PC-9 (cell line): ENCODE measurements at regions not wholly inside any gene's neighbourhood (a gene's known extent, or its start where the extent isn't known, plus 50 kb on each side); places are given as distances from the start of the nearest gene placed in this dataset.

ENCODE experiments used
- BruUV-seq: library from RNA; stranded (reverse); fragments of 400-500 nt; replicated peaks from 2 replicates; lab custom pipeline; 2021; lab: Mats Ljungman, UMichigan
- CTCF ChIA-PET: fragments of 300-600 bp; sonication (Branson Sonifier 250); formaldehyde crosslinking; loops from one replicate; lab custom pipeline; 2022; ENCODE audit warnings: antibody characterized with exemption; lab: Charles Lee
- POLR2A ChIA-PET: fragments of 300-600 bp; sonication (Branson Sonifier 250); formaldehyde crosslinking; loops from one replicate; lab custom pipeline; 2022; ENCODE audit warnings: antibody characterized with exemption; ENCODE audit not compliant: unreplicated experiment; lab: Charles Lee
- DNase-seq, 2 experiments: peaks; one replicate each; pipeline versions ENCODE4 v3.0.0 to v3.0.0-alpha.2; 2015 to 2022; ENCODE audit warnings: mixed read lengths in 1 of 2
- H2AFZ ChIP-seq: fragments of 200-600 bp; sonication (generic); 2 replicates; pipeline ENCODE4 v1.8.1; 2017; ENCODE audit warnings: antibody characterized with exemption
- H3F3A ChIP-seq: fragments of 200-600 bp; sonication (generic); 2 replicates; pipeline ENCODE4 v1.8.1; 2017; ENCODE audit warnings: antibody characterized with exemption, mild to moderate bottlenecking, low read depth; ENCODE audit not compliant: insufficient read depth
- H3K27ac ChIP-seq: fragments of 200-600 bp; sonication (generic); 2 replicates; pipeline ENCODE4 v1.6.1; 2016; ENCODE audit warnings: mixed run types
- H3K27me3 ChIP-seq: fragments of 200-600 bp; sonication (generic); 2 replicates; pipeline ENCODE4 v1.6.1; 2016; ENCODE audit warnings: low read depth, mixed run types; ENCODE audit not compliant: insufficient read depth
- H3K36me3 ChIP-seq: fragments of 200-600 bp; sonication (generic); 2 replicates; pipeline ENCODE4 v1.6.1; 2016; ENCODE audit warnings: low read depth, mixed run types
- H3K4me1 ChIP-seq: fragments of 200-600 bp; sonication (generic); replicated peaks from 2 replicates; pipeline ENCODE4 v1.6.1; 2016; ENCODE audit warnings: mixed run types; ENCODE audit not compliant: insufficient read depth
- H3K4me2 ChIP-seq: fragments of 200-600 bp; sonication (generic); 2 replicates; pipeline ENCODE4 v1.6.1; 2017; ENCODE audit warnings: mixed run types
- H3K4me3 ChIP-seq: fragments of 200-600 bp; sonication (generic); 2 replicates; pipeline ENCODE4 v1.6.1; 2016; ENCODE audit warnings: mixed run types
- H3K79me2 ChIP-seq: fragments of 200-600 bp; sonication (generic); 2 replicates; pipeline ENCODE4 v1.6.1; 2017; ENCODE audit warnings: low read depth, mixed run types
- H3K9me2 ChIP-seq: fragments of 200-600 bp; sonication (generic); 2 replicates; pipeline ENCODE4 v1.8.1; 2017; ENCODE audit warnings: mild to moderate bottlenecking; ENCODE audit not compliant: insufficient read depth
- H3K9me3 ChIP-seq: fragments of 200-600 bp; sonication (generic); 2 replicates; pipeline ENCODE4 v1.8.1; 2016; ENCODE audit warnings: low read depth; ENCODE audit not compliant: insufficient read depth
- H4K20me1 ChIP-seq: fragments of 200-600 bp; sonication (generic); 2 replicates; pipeline ENCODE4 v1.8.1; 2017; ENCODE audit not compliant: insufficient read depth
- CTCF ChIP-seq: fragments of 200-600 bp; sonication (generic); conservative IDR thresholded peaks from 2 replicates; pipeline ENCODE4 v1.6.1; 2017; ENCODE audit warnings: mixed run types, antibody characterized with exemption, mild to moderate bottlenecking, moderate library complexity
- EZH2 ChIP-seq: fragments of 200-600 bp; sonication (generic); IDR thresholded peaks from 2 replicates; pipeline ENCODE4 v1.8.0; 2017; ENCODE audit warnings: antibody characterized with exemption, low read depth
- intact Hi-C: fragments of 100-400 bp; cut with micrococcal nuclease; formaldehyde crosslinking; loops from one replicate; pipeline ENCODE4 v1.10.0; 2022; ENCODE audit not compliant: unreplicated experiment

- no peaks in the 10 kb centered on the region for H3K36me3 ChIP-seq
- POLR2A ChIA-PET: no interaction called here
- no TSS peak for BruUV-seq
- no peaks in the 10 kb centered on the region for H3K79me2 ChIP-seq
- no peaks in the 10 kb centered on the region for H3F3A ChIP-seq
- CTCF ChIA-PET: no interaction called here
- no peak for DNase-seq
- H3K4me1 ChIP-seq: no peaks in the 10 kb centered on the region
- no peaks in the 10 kb centered on the region; the same call in 1 of the 2 replicates for H3K9me2 ChIP-seq
- H3K27me3 ChIP-seq: no peaks in the 10 kb centered on the region
- intact Hi-C loops: no loop called here
- H4K20me1 ChIP-seq: no peaks in the 10 kb centered on the region
- peaks cover 5% of the 10 kb centered on the region for H3K9me3 ChIP-seq
- TF ChIP-seq EZH2: no peak
- no peak for TF ChIP-seq CTCF
- H3K4me2 ChIP-seq: no peak overlapping the region
- no peak overlapping the region for H3K27ac ChIP-seq
- H2AFZ ChIP-seq: no peak overlapping the region
- H3K4me3 ChIP-seq: no peak overlapping the region
These were observed 260.6 kb downstream of the ZEB2 start for GRCh38 chr2:144259332-144259731.

- BruUV-seq: no TSS peak
- intact Hi-C loops: no loop called here
- H3K4me3 ChIP-seq: no peak overlapping the region
- H3K4me2 ChIP-seq: no peak overlapping the region
- DNase-seq: no peak
- H3F3A ChIP-seq: no peaks in the 10 kb centered on the region
- no peak overlapping the region for H3K27ac ChIP-seq
- H3K9me3 ChIP-seq: peaks cover 10% of the 10 kb centered on the region
- H3K9me2 ChIP-seq: no peaks in the 10 kb centered on the region; the same call in 1 of the 2 replicates
- no peaks in the 10 kb centered on the region for H3K4me1 ChIP-seq
- no peaks in the 10 kb centered on the region for H3K27me3 ChIP-seq
- ChIA-PET POLR2A (no interaction called here), CTCF (no interaction called here)
- H3K36me3 ChIP-seq: no peaks in the 10 kb centered on the region
- no peaks in the 10 kb centered on the region for H3K79me2 ChIP-seq
- H2AFZ ChIP-seq: no peak overlapping the region
- TF ChIP-seq CTCF (no peak), EZH2 (no peak)
- H4K20me1 ChIP-seq: no peaks in the 10 kb centered on the region
These were observed 261.8 kb downstream of the ZEB2 start for GRCh38 chr2:144258154-144258553.

GRCh38 chr2:144256996-144257707 lies 262.8 kb downstream of the ZEB2 start:
- Histone ChIP-seq H3K4me1 (no peaks in the 10 kb centered on the region), H3K27me3 (no peaks in the 10 kb centered on the region), H3K4me3 (no peak overlapping the region), H2AFZ (no peak overlapping the region), H3K36me3 (no peaks in the 10 kb centered on the region), H3F3A (no peaks in the 10 kb centered on the region), H3K9me2 (no peaks in the 10 kb centered on the region; the same call in 1 of the 2 replicates), H3K27ac (no peak overlapping the region), H3K79me2 (no peaks in the 10 kb centered on the region), H3K4me2 (no peak overlapping the region), H3K9me3 (peaks cover 17% of the 10 kb centered on the region), H4K20me1 (no peaks in the 10 kb centered on the region)
- TF ChIP-seq EZH2: no peak
- ChIA-PET POLR2A (no interaction called here), CTCF (no interaction called here)
- BruUV-seq: no TSS peak
- no peak for DNase-seq
- intact Hi-C loops: no loop called here
